IPS DF 6.9 (cell line): ENCODE measurements at regions not wholly inside any gene's neighbourhood (a gene's known extent, or its start where the extent isn't known, plus 50 kb on each side); places are given as distances from the start of the nearest gene placed in this dataset.
"Not testable (repeated sequence)": the region's sequence is repeated elsewhere in the genome, so short reads cannot be mapped to it uniquely, and the experiment has no call there.

ENCODE experiments used
- DNase-seq: peaks from one replicate; pipeline ENCODE4 v3.0.0-alpha.2; 2013; ENCODE audit warnings: low read depth, low spot score
- H3K27ac ChIP-seq: one replicate; pipeline ENCODE4 v1.5.1; 2013; ENCODE audit warnings: low read length, control low read depth
- H3K27me3 ChIP-seq: 2 replicates; pipeline ENCODE4 v1.6.1; 2013; ENCODE audit warnings: mild to moderate bottlenecking, low read length; ENCODE audit not compliant: control insufficient read depth, insufficient read depth
- H3K36me3 ChIP-seq: 2 replicates; pipeline ENCODE4 v1.6.1; 2013; ENCODE audit warnings: low read length; ENCODE audit not compliant: control insufficient read depth, insufficient read depth
- H3K4me1 ChIP-seq: 2 replicates; pipeline ENCODE4 v1.6.1; 2013; ENCODE audit warnings: low read length; ENCODE audit not compliant: control insufficient read depth, insufficient read depth
- H3K4me3 ChIP-seq: 2 replicates; pipeline ENCODE4 v1.5.1; 2013; ENCODE audit warnings: mild to moderate bottlenecking, low read length
- H3K9me3 ChIP-seq: 2 replicates; pipeline ENCODE4 v1.6.1; 2013; ENCODE audit warnings: low read length, inconsistent platforms; ENCODE audit not compliant: control insufficient read depth, insufficient read depth
- WGBS: extraction: QIAGEN DNeasy Blood & Tissue Kit; methylation state at CpG from one replicate; pipeline ENCODE4 v1.1.7; 2013; ENCODE audit warnings: mixed read lengths, missing lambda C conversion rate; ENCODE audit not compliant: insufficient read length, insufficient coverage; 5-methylcytosine and 5-hydroxymethylcytosine counted together

DNA sequence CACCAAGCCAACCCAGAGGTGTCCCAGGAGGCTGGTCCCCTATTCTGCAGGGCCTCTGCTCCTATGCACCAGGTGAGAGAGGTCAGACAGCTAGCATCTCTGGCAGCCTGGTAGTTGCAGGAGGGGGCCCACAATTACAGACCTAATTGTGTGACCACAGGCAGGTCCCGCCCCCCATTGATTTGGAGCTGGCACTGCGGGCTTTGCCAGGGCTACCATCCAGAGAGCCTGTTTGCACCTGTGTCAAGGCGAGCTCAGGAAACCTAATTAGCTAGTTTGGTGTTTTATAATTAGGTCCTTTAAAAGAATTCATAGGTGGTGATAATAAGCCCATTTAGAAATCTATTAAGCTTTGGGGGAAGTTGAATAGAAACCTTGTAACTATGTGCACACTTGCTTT, 90.2 kb downstream of the MRM1 start:
- DNase-seq, result no peak
- no CpG with 5 or more reads among the region's 3 CpGs for WGBS
- no peaks in the 10 kb centered on the region for H3K27me3 ChIP-seq
- no peaks in the 10 kb centered on the region for H3K9me3 ChIP-seq
- no peak overlapping the region for H3K27ac ChIP-seq
- H3K36me3 ChIP-seq, result no peaks in the 10 kb centered on the region
- H3K4me1 ChIP-seq, result peaks cover 4% of the 10 kb centered on the region; the same call in 1 of the 2 replicates
- H3K4me3 ChIP-seq, result no peak overlapping the region

DNA sequence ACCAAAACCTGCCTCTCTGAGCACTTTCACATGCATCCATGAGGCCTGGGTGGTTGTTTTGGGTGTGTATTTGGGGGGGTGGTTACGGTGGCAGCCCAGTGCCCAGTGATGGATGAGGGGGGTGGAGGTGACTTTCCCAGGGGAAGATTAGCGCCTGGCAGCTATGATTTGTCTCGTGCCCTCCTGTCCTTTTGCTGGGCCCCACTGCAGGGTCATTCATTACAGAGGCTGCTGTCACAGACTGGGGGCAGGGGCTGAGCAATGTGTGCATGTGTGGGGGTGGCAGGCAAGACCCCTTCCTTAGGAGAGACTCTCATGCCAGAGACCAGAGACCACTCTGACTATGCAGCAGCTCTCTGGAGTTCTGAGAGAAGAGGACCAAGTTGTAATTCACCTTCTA, 93.7 kb downstream of the MRM1 start:
- WGBS, result no CpG with 5 or more reads among the region's 3 CpGs
- DNase-seq, result no peak
- Histone ChIP-seq H3K4me1 (no peaks in the 10 kb centered on the region), H3K9me3 (no peaks in the 10 kb centered on the region), H3K27me3 (no peaks in the 10 kb centered on the region; the same call in 1 of the 2 replicates), H3K4me3 (no peak overlapping the region), H3K36me3 (no peaks in the 10 kb centered on the region), H3K27ac (no peak overlapping the region)

DNA sequence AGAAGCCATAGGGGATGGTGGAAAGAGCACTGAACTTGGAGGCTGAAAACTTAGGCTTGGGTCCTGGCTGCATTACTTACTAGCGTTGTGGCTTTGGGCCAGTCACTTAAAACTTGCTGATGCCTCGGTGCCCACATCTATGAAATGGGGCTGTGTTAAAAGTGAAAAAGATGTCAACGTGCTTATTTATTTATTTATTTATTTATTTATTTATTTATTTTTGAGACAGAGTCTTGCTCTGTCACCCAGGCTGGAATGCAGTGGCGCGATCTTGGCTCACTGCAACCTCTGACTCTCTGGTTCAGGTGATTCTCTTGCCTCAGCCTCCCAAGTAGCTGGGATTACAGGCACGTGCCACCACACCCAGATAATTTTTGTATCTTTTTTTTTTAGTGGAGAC, 94.3 kb downstream of the MRM1 start:
- H3K27ac ChIP-seq, H3K4me1 ChIP-seq, H3K9me3 ChIP-seq, H3K36me3 ChIP-seq, DNase-seq, H3K27me3 ChIP-seq, H3K4me3 ChIP-seq: not testable (repeated sequence)
- WGBS, result no CpG with 5 or more reads among the region's 6 CpGs

DNA sequence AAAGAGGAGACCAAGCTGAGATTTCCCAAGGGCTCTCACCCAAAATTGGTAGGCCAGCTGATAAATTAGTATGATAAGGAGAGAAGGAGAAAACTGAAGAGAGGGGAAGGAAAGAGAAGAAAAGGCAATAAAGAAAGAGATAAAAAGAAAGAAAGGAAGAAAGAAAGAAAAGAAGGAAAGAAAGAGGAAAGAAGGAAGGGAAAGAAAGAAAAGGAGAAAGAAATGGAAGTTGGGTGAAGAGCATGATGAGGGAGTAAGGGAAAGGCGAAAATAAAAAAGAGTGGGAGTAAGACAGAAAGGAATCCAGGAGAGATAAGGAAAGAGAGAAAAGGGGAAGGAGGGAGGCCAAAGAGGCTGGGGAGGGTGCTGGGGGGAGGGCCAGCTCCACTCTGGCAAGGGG, 95.4 kb downstream of the MRM1 start:
- no peaks in the 10 kb centered on the region for H3K36me3 ChIP-seq
- H3K4me1 ChIP-seq, result no peaks in the 10 kb centered on the region
- no peak for DNase-seq
- H3K27me3 ChIP-seq, result no peaks in the 10 kb centered on the region; the same call in 1 of the 2 replicates
- WGBS, result 100% methylated on average over 1 of the region's 1 CpG
- H3K27ac ChIP-seq, result no peak overlapping the region
- no peaks in the 10 kb centered on the region for H3K9me3 ChIP-seq
- no peak overlapping the region for H3K4me3 ChIP-seq

DNA sequence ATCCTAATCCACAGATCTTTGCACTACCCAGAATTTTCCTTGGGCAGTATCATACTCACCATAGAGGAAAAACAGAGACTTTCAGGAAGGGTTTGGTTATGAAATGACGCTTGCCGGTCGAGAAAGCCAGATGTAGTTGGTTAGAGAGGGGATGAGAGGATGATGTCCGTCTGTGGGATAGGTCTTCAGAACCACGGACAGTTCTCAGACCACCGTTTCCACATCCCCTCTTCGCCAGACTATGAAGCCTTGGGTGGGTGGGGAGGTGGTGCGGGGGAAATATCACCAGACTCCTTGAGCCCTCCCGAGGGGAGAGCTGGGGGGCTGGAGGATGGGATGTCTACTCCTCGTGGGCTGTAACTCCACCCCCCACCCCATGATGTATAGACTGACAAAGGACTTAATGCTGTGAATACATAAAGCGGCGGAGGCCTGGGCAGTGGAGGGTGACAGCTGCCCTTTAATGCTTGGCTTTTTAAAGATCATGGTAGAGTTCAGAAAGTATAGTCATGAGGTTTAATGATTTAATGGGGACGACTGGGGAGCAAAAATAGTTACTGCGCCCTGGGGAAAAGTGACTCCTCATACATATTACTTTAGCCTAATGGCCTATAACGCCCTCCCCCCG, 96.6 kb downstream of the MRM1 start:
- Histone ChIP-seq H3K27me3 (no peaks in the 10 kb centered on the region; the same call in 1 of the 2 replicates), H3K27ac (no peak overlapping the region), H3K4me1 (no peaks in the 10 kb centered on the region), H3K9me3 (no peaks in the 10 kb centered on the region), H3K4me3 (no peak overlapping the region), H3K36me3 (no peaks in the 10 kb centered on the region)
- WGBS, result no CpG with 5 or more reads among the region's 16 CpGs
- DNase-seq, result no peak

DNA sequence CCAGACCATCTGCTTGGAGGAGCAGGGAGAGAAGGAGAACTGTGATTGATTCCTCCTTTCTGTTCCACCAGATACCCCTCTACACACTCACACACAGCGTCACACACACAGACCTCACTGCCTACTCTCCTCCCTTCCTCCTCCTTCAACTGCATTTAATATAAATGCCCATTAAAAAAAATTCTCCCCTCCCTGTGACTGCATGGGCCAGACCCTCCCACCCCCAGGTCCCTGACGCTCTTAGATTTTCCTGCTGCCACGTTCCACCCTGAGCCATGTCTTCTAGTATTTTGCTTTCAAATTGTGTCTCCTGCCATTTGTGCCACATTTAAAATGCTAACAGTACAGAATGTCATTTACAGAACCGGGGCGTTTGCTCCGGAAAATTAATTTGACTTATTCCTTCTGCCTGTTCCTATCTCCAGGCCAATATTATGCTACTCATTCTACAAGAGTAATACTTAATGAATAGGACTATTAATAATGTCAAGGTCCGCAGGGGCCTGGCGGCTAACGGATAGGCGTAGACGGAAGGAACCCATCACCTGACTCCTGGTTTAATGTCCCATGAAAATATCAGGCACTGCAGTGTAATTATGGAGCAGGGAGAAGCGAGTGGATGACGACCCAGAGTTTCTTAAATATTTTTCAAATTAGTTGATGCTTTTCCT, 100.2 kb downstream of the MRM1 start:
- H3K36me3 ChIP-seq, result no peaks in the 10 kb centered on the region
- H3K4me1 ChIP-seq, result no peaks in the 10 kb centered on the region
- no peaks in the 10 kb centered on the region for H3K9me3 ChIP-seq
- H3K27ac ChIP-seq, result no peak overlapping the region
- DNase-seq, result no peak
- no peak overlapping the region for H3K4me3 ChIP-seq
- H3K27me3 ChIP-seq, result no peaks in the 10 kb centered on the region; the same call in 1 of the 2 replicates
- WGBS, result no CpG with 5 or more reads among the region's 13 CpGs

DNA sequence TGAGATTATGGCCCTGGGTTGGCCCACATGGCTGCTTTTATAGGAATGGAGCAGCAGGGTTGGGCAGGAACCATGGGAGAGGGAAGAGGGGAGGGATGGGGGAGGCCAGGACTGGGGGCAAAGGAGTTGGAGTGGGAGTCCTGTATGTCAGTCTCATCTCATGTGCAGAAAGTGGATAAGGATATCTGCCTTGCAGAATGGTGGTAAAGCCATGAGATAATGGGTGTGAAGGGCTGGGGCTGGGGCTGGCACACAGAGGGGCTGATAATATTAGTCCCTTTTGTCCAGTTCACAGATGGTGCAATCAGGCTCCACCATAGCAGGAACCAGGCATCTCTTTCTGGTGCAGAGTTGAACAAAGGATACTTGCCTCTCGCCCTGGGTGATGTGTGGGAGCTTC, 101.3 kb downstream of the MRM1 start:
- DNase-seq, result no peak
- Histone ChIP-seq H3K4me1 (no peaks in the 10 kb centered on the region), H3K9me3 (no peaks in the 10 kb centered on the region), H3K36me3 (no peaks in the 10 kb centered on the region), H3K27me3 (no peaks in the 10 kb centered on the region; the same call in 1 of the 2 replicates), H3K4me3 (no peak overlapping the region), H3K27ac (no peak overlapping the region)
- no CpG with 5 or more reads among the region's 1 CpG for WGBS

DNA sequence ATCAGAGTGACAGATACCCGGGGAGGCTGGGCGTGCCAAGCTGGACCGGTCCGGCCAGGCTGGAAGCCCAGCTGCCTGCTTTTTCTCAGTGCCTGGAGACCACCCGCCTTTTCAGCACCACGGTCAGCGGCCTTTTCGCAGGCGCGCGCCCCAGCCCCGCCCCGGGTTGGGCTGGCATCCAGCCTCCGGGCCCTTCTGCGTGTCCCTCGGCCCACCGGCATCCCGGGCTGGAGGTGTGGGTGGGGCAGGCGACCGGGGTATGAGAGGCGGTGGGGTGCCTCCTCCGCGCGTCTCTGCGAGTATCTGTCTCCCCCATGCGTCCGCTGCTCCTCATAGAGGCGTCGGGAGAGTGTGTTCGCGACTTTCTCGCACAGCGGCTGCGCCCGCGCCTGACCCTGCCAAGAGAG, 102.5 kb downstream of the MRM1 start:
- no peaks in the 10 kb centered on the region for H3K4me1 ChIP-seq
- no peaks in the 10 kb centered on the region for H3K9me3 ChIP-seq
- H3K27ac ChIP-seq, result no peak overlapping the region
- H3K4me3 ChIP-seq, result no peak overlapping the region
- H3K36me3 ChIP-seq, result no peaks in the 10 kb centered on the region
- H3K27me3 ChIP-seq, result no peaks in the 10 kb centered on the region; the same call in 1 of the 2 replicates
- no CpG with 5 or more reads among the region's 36 CpGs for WGBS
- no peak for DNase-seq

DNA sequence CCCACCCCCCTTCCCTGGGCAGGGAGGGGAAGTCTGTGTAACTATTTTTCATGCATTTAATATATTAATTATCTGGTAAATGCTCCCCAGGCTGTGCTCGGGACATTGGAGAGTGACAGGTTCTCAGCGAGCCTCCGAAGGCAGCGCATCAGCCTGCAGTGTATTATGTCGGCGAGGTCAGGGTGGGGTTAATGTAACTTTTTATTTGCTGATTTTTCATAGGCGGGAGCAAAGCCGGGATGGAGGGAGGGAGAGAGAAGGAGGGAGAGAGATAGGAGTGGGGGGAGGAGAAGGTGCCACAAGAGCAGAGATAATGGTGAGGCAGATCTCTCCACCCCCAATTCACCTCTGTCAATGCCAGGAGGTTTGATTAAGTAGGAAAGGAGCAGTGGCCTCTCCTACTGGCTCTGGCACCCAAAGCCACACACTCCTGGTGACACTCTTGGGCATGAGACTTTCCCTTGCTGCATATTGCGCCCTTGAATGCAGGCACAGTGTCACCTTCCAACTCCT, 104.0 kb downstream of the MRM1 start:
- Histone ChIP-seq H3K9me3 (no peaks in the 10 kb centered on the region), H3K4me1 (no peaks in the 10 kb centered on the region), H3K27me3 (no peaks in the 10 kb centered on the region; the same call in 1 of the 2 replicates), H3K4me3 (no peak overlapping the region), H3K36me3 (no peaks in the 10 kb centered on the region), H3K27ac (no peak overlapping the region)
- DNase-seq, result no peak
- WGBS, result no CpG with 5 or more reads among the region's 9 CpGs

DNA sequence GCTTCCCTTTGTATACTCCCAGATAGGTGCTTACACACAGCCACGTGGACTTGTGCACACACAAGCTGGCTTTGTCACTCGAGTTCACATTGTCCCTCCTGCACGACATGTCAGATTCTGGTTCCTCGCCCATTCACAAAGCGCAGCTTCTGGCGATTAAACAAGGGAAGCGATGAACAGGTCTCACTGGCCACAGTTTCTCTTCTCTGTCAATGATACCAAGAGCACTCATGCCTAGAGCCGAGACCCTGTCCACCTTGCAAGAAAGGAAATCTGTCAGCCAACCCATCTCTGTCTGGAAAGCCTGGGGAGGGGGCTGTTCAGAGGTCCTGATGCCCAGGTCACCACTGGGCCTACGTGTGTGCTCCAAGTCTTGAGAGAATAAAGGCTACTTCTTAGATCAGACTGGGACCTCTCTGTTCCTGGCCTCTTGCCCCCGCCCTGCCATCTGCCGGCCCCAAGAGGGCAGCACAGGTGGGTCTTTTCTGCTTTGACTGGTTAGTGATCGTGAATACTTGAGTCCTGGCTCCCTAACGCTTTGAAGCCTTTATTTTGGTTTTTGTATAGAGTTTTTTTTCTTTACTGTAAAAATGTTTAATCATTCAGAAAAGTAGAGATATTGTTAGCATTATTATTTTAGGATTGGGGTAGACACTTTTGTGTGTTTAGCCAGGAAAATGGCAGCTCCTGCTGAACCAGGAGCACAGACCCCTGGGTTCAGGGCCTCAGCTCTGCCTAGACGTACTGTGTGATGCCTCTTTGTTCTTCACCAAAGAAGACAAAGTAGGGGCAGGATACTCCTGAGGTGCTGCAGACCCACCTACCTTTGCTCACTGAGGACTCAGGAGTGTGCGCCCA, 104.7 kb downstream of the MRM1 start:
- no peaks in the 10 kb centered on the region for H3K36me3 ChIP-seq
- H3K4me3 ChIP-seq, result no peak overlapping the region
- no peak for DNase-seq
- WGBS, result no CpG with 5 or more reads among the region's 15 CpGs
- no peak overlapping the region for H3K27ac ChIP-seq
- no peaks in the 10 kb centered on the region; the same call in 1 of the 2 replicates for H3K27me3 ChIP-seq
- no peaks in the 10 kb centered on the region for H3K9me3 ChIP-seq
- no peaks in the 10 kb centered on the region for H3K4me1 ChIP-seq
